H1 (cell line): ENCODE measurements at regions not wholly inside any gene's neighbourhood (a gene's known extent, or its start where the extent isn't known, plus 50 kb on each side); places are given as distances from the start of the nearest gene placed in this dataset.

ENCODE experiments used
- BCL11A ChIP-seq, 2 experiments: IDR thresholded peaks; one replicate each; pipeline ENCODE4 v1.6.1; 2011; ENCODE audit warnings: low read depth in 2 of 2, low read length in 2 of 2, mild to moderate bottlenecking in 2 of 2
- HDAC6 ChIP-seq: IDR thresholded peaks from one replicate; pipeline ENCODE4 v1.7.1; 2012; ENCODE audit warnings: low read depth, mild to moderate bottlenecking, inconsistent platforms, low read length, moderate library complexity
- KDM4A ChIP-seq: IDR thresholded peaks from one replicate; pipeline ENCODE4 v1.7.1; 2012; ENCODE audit warnings: low read depth, mild to moderate bottlenecking, moderate library complexity, low read length, inconsistent platforms; ENCODE audit not compliant: severe bottlenecking
- SIN3A ChIP-seq, 2 experiments: IDR thresholded peaks in 1 of 2; conservative IDR thresholded peaks in 1 of 2; 2 replicates each; pipeline ENCODE4 v1.6.1; 2011 to 2012; ENCODE audit warnings: low read length in 2 of 2, improper control_type of control experiment in 1 of 2, low read depth in 1 of 2, mild to moderate bottlenecking in 1 of 2
- SP1 ChIP-seq: IDR thresholded peaks from 2 replicates; pipeline ENCODE4 v1.6.1; 2011; ENCODE audit warnings: low read depth, low read length
- TBP ChIP-seq: IDR thresholded peaks from 2 replicates; pipeline ENCODE4 v1.6.1; 2011; ENCODE audit warnings: low read depth, low read length, improper control_type of control experiment
- TF ChIP-seq, protein P1 (sequence below): IDR thresholded peaks from 2 replicates; pipeline ENCODE4 v1.6.1; 2012; ENCODE audit warnings: low read length, inconsistent platforms

DNA sequence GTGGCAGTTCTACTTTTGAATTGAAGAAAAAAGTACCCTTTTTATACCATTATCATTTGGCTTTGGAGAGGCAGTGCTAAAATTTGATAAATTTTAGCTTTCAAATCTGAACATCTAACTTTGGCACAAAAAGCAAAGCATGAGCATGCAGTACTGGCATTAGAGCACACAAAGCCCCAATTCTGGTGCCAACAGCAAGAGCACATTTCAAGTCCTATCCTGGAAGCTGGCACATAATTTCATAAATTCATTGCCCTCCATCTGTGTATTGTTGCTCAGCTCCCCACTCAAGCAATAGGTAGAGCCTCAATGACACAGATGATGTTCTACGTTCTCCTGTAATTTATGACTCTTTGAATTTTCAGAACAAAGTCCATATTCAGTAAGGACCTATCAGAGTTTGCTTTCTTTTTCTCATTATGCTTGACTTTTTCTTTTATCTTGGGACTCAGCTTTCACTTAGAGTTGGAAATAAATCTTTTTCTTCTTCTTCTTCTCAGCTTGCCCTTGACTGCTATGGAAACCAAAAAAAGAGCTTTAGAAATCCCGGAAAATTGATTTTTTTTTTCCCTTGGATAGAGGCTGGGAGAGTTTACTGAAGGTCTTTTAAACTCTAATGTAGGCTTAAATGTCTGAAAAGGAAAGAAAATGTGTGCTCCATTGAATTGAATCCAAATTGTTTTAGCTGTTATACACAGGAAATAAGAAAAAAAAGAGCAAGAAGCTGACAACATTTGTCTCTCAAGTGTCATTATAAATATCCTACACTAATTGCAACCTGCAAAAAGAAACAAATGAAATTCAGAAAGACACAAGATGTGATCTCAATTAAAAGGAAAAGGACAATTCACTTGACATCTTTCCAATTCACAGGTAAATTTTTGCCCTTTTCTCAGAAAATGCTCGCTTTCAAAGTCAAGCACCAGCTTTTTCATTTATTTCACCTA is 380.8 kb upstream of the CDH18 start (continued):
- TF ChIP-seq KDM4A (no peak), SIN3A (conservative IDR thresholded peaks at IDR 0.05 in 1 of 2, IDR thresholded peaks at IDR 0.05 in 1 of 2; ENCODE audit: low read depth in 1 of 2, low read length in 2 of 2) (no peak), BCL11A (IDR thresholded peaks at IDR 0.05; ENCODE audit: low read depth in 2 of 2, low read length in 2 of 2) (no peak), TBP (no peak), SP1 (no peak), HDAC6 (no peak)
- TF ChIP-seq, protein P1, sequence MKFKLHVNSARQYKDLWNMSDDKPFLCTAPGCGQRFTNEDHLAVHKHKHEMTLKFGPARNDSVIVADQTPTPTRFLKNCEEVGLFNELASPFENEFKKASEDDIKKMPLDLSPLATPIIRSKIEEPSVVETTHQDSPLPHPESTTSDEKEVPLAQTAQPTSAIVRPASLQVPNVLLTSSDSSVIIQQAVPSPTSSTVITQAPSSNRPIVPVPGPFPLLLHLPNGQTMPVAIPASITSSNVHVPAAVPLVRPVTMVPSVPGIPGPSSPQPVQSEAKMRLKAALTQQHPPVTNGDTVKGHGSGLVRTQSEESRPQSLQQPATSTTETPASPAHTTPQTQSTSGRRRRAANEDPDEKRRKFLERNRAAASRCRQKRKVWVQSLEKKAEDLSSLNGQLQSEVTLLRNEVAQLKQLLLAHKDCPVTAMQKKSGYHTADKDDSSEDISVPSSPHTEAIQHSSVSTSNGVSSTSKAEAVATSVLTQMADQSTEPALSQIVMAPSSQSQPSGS, result no peak
